Right forelimb (tissue), 1 donor: ENCODE measurements at regions not wholly inside any gene's neighbourhood (a gene's known extent, or its start where the extent isn't known, plus 50 kb on each side); places are given as distances from the start of the nearest gene placed in this dataset.

Experiments used
- DNase-seq: peaks from one replicate; pipeline ENCODE4 v3.0.0-alpha.2; 2018

DNA sequence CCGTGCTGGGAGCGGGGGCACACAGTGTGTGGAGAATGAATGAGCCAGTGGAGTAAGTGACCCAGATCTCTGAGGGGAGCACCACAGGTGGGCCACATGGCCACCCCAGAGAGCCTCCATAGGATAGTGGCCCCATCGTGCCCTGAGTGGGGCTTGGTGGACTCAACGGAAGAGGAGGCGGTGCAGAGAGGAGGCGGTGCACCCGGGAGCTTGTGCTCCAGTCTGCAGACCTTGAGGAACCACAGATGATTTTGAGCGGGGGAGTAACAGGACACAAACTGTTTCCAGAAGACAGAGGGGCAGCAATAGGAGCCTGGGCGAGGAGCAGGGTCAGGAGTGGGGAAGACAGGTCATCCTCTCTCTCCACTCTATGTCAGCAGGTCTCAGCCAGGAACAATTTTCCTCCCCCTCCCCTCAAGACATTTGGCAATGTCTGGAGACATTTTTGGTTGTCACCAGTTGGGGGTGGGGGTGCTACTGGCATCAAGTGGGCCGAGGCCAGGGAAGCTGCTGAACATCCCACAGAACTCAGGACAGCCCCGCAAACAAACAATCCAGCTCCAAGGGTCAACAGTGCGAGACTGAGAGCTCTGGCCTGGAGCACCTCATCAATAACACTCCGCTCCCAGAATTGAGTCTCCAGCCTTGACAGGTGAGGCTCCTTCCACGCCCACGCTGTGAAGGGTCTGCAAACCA, 182.2 kb downstream of the USP12 start:
- DNase-seq: peak; percentile 39

DNA sequence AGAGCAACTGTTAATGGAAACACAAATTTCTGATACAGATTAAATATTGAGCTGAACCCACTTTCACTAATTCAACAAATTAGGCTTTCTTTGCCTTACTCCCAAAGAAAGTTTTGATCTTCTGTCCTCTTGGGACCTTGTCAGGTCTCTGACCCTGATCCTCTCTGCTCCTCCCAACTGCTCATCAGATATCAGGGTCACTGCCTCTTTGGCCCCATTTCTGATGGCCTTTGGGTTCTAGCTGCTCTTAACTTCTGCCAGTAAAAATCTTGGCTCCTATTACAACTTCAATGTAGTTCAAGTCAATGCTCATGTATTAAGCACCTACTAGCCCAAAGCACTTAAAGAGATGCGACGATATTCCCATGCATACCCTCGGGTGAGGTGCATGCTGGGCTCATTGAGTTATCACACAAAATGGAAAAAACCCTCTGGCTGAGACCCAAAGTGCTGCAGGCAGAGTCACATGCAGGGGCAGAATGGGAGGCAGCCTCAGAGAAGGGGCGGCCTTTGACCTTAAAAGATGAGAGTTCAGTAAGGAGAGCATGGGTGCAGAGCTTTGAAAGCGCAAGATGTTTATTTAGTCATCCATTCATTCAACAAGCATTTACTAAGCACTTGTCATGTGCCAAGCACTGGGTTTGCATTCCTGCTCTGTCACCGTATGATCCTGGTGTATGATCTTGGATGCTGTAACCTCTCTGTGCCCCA, 183.4 kb downstream of the USP12 start:
- DNase-seq: peak; percentile 2

DNA sequence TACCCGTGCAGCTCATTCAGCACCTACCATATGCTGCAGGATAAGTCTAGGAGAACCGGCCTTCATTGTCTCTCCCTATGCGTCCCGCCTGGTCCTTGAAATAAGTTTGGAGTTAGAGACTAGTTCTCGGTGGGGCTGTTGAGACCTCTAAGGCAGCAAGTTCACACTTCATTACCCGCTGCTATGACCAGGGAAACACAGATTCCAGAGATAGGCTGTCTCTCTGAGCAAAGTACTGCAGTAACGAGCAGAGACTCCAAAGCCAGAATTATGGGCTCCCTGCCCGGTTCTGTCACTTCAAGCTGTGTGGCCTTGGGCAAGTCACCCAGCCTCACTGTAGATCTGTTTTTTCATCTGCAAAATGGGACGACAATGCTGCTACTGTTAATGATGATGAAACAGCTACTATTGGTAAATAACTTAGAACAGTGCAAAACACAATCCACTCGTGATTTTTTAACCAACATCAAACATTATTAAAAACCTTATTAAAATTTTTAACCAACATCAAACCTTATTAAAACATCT, 184.1 kb downstream of the USP12 start:
- peak; percentile 36 for DNase-seq

DNA sequence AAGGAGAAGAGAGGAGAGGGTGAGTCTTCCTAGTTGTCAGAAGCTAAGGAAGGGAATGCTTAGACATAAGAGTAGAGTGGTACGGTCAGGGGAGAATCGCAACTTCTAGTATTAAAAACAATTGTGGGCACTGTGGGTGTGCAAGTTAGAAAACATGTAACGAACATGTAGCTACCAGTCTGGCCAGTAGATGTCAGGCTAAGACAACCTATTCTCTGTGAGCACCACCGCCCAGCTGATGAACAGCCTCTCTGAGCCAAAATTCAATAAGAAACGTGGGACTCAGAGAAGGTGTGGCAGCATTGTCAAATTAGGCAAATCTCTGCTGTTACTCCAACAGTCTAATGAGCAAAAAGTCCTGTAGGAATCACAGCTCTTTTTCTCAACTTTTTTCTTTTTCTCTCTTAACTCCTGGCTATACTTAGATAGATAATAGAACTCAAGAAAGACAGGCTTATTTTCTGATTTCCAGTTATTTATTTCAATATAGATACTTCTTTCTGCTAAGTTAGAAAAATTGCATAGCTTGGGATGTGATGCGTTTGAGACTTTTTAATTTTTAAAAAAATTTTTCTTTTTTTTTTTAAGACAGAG, 186.2 kb downstream of the USP12 start:
- DNase-seq: peak; percentile 80

DNA sequence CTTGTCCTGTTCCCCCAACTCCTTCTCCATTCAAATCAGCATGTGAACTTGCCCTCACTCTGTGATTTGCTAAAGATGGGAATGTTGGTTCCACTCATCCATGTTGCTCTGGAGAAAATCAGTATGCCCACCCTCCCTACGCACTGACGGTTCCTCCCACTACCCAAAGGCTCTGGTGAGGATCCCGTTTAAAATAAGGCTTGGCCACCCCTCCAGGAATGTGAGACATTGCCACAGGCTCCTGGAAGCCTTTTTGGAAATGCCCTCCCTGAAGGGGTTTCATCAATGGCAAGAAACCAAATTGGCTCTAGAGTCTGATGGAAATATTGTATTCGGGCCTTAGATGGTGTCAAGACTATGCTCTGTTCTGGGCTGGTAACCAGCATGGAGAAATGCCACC, 187.3 kb downstream of the USP12 start:
- DNase-seq: no peak

DNA sequence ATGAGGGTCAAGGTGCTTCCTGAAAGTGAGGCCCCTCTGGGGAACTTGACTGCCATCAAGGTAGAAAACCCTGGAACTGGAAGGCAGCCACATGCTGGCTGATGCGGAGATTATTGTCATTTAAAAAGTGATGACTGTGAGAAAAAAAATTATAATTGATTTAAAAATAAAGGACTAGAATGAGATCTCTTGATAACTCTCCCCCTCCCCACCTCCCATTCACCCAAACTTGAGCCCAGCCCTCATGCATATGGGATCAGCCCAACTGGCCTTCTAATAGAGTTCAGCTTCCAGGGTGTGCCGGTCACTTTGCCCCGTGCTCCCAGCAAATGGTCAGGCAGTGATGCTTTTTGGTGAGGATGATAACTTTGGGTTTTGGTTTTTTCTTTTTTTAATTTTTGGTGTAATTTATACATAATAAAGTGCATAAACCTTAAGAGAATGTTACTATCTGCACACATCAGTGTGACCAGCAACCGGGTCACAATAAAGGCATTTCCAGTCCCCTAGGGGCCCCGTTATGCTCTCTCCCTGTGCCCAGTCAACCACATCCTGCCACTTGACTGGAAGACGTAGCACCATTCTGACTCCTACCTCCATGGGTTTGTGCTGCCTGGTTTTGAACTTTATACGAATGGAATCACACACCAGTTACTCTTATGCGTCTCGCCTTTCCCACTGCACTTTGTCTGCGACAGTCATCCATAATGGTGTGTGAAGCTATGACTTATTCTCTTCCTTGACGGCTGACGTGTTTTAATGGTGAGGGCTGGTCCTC, 187.9 kb downstream of the USP12 start:
- no peak for DNase-seq

DNA sequence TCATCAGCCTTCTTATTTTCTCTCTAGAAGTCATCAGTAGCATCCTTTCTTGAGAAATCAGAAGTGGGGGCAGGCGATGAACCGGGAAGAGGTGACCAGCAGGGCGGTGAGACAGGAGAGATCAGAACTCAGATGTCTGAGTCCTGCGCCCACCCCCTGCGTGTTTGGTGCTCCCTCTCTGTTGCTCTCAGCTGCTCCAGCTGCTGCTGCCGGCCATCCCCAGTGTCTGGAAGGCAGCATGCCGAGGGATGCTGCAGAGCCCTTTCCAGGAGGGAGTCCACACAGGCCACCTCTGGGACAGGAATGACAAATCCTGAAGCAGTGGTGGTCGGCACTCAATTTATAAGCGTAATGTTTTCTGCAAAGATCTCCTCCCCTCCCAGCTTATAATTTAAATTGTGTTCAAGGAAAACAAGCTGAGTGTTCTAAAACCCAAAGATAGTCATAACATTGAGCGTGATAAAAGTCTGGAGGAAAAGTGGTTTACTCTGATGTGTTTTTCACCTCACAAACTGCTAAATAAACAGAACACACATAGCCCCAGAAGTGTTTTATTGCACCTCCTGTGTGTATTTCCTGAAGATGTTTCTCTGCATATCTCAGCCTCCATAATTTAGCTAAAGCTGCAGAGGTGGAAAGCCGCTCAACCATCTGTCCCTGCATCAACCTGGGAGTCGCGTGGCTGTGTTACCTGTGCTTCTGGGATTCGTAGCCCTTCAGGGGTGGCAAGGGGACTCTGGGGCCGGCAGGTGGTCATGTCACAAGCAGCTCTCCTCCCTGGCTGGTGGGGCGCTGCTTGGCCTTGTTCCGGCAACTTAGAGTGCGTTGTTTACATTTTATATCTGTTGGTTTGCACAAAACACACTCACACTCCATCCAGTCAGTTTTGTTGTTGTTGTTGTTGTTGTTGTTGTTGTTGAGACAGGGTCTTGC, 191.2 kb downstream of the USP12 start:
- no peak for DNase-seq

DNA sequence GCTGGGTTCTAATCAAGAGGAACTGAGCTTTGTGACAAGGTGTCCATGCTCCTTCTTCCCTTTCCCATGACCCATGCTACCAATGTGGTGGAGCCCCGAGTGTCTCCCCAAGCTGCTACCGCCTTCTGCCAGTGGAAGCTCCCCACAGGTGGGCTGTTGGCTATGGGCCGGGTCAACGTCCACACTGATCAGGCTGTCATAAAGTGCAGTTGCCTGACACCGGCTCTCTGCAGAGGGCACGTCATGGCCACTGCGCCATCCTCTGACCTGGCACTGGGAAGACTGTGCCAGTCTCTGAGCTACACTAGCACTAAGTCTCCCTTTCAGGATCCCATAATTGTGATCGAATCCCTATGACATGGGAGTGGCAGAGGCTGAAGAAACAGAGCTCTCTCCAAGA, 192.3 kb downstream of the USP12 start:
- DNase-seq: no peak

DNA sequence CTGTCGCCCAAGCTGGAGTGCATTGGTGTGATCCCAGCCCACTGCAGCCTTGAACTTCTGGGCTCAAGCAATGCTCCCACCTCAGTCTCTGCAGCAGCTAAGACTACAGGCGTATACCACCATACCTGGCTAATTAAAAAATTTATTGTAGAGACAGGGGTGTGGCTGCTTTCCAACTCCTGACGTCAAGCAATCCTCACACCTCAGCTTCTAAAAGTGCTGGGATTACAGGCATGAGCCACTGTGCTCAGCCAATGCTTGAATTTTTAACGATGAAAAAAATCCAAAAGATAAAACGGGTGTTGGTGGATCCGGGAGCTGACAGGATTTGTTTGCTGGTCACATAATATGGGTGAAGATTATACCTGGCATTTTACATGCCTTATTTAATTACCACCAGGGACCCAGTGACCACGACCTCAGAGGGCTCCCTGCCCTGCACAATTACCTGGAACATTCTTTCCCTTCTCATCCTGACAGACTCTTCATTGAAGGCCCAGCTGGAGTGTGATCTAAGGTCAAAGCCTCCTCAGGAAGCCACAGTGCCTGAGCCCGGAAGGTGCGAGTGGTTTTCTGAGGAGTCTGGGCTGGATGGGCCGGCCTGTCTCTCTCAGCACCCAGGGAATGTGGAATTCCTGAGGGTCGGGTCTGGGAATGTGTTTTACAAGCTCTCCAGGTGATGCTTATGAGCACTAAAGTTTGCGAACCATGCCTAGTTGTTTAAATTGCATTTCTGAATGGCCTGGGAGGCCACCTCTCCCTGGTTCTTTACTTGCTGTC, 193.3 kb downstream of the USP12 start:
- DNase-seq: no peak

DNA sequence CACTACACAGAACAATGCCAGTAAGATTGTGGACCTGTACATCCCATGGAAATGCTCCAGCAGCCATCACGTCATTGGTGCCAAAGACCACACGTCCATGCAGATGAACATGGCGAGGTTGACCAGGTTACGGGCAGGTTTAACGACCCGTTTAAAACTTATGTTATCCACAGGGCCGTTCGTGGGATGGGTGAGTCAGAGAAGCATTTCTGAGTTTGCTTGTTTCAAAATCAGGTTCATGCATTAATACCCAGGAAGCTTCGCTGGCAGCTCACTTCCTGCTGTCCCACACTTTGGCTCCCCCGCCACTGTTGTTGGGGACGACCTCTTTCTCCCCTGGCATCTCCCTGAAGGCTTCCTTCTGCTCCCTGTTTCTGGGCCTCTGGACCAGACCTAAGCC, 194.1 kb downstream of the USP12 start:
- no peak for DNase-seq

DNA sequence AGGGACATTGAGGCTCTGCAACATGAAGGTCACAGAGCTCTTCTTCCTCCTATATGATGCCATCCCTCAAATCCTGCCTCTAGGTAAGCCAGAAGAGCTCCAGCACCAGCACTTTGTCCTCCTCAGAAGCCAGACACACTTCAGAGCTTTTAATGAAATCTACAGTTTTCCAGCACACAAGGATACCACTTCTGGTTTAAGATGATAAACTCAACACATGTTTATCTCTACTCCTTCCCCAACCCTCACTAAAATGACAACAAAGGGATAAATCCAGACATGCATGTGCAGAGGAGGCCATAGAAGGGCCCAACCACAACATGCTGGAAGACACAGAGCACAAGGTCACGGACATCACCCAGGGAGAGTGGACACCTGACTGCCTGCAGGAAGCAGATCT, 195.3 kb downstream of the USP12 start:
- DNase-seq: no peak

DNA sequence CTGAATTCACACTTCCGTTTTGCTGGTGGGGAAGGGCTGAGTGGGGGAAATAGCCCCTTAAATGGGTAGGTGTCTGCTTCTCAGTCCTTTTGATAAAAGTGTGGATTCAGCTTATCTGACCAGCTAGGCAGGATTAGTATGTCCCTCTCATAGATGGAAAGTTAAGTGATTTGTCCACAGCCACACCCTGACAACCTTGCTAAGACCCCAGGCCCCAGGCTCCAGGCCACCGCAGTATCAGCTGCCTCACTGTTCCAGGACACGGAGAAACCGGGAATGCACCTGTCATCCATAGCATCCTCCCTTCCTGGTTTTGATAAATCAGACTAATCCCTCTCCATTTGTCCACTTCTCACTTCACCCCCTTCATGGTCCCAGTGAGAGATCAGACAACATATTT, 197.7 kb downstream of the USP12 start:
- DNase-seq: no peak

DNA sequence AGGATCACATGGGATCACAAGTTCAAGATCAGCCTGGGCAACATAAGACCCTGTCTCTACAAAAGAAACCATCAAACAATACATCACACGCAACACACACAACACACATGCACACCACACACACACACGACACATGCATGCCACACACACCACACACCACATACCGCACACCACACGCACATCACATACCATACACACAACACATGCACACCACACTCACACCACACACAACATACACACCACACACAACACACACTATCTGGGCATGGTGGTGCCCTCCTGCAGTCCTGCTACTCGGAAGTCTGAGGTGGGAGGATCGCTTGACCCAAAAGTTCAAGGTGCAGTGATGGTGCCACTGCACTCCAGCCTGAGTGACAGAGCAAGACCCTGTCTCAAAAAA, 198.3 kb downstream of the USP12 start:
- DNase-seq: no peak

DNA sequence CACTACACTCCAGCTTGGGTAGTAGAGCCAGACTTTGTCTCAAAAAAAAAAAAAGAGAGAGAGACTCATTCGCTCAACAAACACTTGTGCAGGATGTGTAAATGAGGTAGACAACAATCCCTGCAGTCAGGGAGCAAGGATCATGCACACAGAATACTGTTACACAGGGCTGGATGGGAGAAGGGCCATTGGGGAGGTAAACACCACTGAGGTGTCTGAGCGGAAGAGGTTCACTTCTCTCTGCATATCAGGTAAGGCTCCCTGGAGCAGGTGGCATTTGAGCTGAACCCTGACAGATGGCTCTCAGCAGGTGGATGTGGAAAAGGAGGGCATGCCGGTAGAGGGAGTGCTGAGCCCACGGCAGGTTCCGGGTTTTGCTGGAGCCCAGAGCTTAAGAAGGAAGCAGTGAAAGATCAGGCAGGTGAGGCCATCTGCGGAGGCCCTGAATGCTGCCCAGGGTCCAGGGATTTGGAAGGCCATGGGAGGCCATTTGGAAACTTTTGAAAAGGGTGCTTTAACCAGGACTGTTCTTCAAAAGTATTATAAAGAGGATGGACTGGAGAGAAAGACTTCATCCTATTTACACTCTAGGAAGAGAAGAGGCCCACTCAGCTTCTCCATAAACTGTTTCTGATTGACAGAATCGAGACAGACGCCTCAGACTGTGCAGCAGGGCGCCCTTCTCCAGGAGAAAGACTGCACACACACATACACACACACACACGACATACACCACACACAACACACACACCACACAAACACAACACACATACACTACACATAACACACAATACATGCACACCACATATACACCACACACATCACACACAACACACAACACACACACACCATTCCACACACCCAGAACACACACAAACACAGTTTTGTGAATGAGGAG, 199.4 kb downstream of the USP12 start:
- DNase-seq: no peak

DNA sequence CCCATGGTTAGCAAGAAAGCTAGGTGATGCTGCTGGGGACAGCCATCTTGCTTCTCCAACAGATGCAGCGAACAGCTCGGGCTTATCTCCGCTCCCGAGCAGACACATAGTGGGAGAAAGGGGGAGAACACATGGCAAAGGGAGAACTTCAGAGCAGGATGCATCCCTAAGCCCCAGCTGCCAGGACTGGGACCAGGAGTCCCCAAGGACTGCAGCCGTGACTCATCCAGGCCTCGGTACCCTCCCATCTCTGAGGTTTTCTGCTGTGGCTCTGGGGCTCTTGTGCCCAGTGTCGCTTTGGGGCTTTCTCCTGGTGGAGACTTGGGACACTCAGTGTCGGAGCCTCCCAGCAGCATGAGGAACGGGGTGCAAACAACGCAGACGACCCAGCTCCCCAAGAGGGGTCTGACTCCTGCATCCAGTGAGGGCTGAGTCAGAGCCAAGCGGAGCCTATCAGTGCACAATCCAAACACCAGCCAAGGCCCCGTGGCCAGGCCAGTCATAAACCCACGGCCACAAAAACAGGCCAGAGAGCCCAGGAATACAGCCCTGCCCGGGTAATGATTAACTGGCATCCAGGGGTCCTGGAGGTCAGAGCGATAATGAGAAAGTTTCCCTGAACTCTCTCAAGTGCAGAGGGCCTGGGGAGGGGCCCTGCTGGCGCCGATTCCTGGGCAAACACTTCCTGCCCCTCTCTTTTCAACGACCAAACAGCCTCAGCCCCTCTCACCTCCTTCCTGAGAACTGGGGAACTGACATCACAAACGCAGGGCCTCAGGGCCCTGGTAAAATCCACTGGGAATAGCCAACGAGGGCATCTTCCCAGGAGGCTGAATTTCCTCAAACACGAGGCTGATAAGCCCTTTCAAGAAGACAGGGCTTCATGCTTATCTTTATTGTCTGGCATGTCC, 202.9 kb downstream of the USP12 start:
- DNase-seq: no peak

DNA sequence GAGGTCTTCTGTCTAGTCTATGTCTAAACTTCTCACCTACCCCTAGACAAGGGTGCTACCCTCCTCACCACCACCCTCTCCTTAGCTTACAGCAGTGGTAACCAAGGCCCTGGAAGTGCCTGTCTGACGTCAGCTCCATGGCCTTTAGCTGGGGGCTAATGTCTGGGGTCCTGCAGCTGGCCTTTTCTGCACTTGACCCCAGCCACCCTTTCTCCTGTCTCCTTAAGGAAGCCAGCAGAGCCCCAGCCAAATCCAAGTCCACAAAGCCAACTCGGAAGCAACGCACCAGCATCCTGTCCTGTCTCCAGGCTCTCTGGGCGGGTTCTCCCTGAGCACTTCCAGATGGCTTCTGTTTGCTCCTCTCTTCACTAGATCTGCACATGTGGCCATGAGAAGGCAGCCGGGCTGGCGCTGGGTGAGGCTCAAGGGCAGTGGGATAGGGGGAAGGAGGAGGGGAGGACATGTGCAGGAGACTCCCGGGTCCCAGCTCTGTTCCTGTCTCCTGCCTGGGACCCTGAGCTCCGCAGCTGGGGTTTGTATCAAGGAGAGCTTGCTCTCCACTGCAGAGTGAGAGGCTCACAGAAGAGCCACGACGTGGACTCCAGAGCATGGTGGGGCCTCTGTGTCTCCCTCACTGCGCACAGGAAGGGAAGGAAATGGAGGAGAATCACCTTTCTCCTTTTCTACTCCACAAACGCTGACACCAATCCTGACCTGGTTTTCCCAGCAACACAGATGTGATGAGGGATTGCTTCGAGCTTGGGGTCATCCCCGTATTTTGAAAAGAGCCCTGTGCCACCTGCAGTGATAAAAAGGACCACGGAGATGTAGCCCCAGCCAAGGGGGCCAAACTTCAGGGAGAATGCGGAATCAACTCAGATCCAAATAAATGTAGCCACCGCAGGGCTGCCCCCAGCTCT, 204.2 kb downstream of the USP12 start:
- DNase-seq: peak; percentile 62

DNA sequence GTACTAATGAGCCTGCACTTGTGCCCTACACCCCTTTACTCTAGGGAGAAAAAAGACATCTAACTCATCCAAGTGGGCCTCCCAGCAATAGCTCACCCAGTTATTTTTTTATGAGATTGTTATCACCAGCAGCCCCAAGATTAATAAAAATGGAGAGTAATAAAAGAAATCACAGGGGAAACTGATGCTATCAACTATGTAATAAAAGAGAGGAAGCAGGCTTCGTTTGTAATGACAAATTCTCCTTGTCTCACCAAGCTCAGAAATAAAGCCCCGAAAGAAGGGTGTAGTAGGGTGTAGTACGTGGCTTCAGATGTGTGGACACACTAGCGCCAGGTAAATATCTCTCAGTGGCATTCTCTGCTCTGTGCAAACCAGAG, 204.9 kb downstream of the USP12 start:
- no peak for DNase-seq
